ENCODE measurements at regions not wholly inside any gene's neighbourhood (a gene's known extent, or its start where the extent isn't known, plus 50 kb on each side); places are given as distances from the start of the nearest gene placed in this dataset.

- TF ChIP-seq POLR2A (IDR thresholded peaks at IDR 0.05; ENCODE audit: low read length) (no peak), GATA1 (IDR thresholded peaks at IDR 0.05; ENCODE audit: low read depth, low read length) (no peak)
Measured at GRCh38 chr21:35664683-35665082, 395.6 kb downstream of the SETD4 start.

All from erythroblast (primary cell).